Urinary bladder (tissue), 3 donors: ENCODE measurements at regions not wholly inside any gene's neighbourhood (a gene's known extent, or its start where the extent isn't known, plus 50 kb on each side); places are given as distances from the start of the nearest gene placed in this dataset.

ENCODE experiments used
- DNase-seq: peaks from one replicate; pipeline ENCODE4 v3.0.0-alpha.2; 2015; ENCODE audit errors: extremely low spot score
- H3K27ac ChIP-seq: one replicate; pipeline ENCODE4 v1.5.1; 2013; ENCODE audit warnings: low read depth, mild to moderate bottlenecking, moderate library complexity
- H3K36me3 ChIP-seq: one replicate; pipeline ENCODE4 v1.6.1; 2013; ENCODE audit warnings: mild to moderate bottlenecking, moderate library complexity; ENCODE audit not compliant: insufficient read depth
- H3K4me1 ChIP-seq: one replicate; pipeline ENCODE4 v1.6.1; 2013; ENCODE audit warnings: mild to moderate bottlenecking, moderate library complexity; ENCODE audit not compliant: insufficient read depth
- H3K4me3 ChIP-seq: one replicate; pipeline ENCODE4 v1.5.1; 2013; ENCODE audit warnings: low read depth, low read length
- WGBS: extraction: QIAGEN DNeasy Blood & Tissue Kit; methylation state at CpG from one replicate; pipeline ENCODE4 v1.1.7; 2013; 5-methylcytosine and 5-hydroxymethylcytosine counted together
- donor health status: healthy with polysubstance abuse.
- donor health status: healthy.

DNA sequence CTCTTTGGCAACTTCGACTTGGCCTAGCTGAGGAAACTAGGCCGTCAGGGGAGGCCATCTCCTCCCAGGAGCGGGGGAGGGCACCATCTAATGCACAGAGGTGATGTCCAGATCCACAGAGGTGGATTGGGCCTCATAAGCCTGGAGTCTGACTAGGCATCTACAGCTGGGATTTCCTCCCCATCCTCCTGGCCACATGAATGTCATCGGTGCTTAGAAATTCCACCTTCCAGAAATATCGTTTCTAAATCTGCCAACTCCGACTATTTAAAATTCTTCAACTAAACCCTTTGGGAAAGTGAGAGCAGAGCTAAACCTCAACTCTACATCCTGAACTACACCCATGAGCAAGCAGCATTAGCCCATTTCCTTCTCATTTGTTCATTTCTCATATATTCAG lies 118.7 kb downstream of the WNT5A start:
- DNase-seq, result no peak
- Histone ChIP-seq H3K36me3 (no peaks in the 10 kb centered on the region), H3K27ac (no peak overlapping the region), H3K4me3 (no peak overlapping the region), H3K4me1 (no peaks in the 10 kb centered on the region)
- WGBS, result 74% methylated on average over 6 of the region's 6 CpGs

DNA sequence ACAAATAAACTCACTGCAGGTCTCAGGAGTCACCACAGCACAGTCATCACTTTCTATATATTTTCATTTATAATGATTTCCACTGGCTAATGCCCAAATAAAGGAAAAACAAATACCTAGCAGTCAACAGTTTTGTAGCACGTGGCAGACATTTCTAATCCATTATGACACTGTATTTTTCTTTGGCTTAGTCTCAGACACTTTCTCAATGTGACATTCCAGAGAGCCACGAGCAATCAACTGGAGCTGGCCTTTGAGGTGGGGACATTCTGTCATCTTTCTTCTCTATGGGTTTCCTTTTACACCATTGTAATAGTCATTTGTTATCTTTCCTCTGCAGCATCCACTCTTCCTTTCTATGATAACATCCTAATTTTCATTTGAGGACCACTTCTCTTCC lies 119.7 kb downstream of the WNT5A start:
- H3K27ac ChIP-seq, result no peak overlapping the region
- 77% methylated on average over 2 of the region's 2 CpGs for WGBS
- no peak overlapping the region for H3K4me3 ChIP-seq
- no peaks in the 10 kb centered on the region for H3K36me3 ChIP-seq
- H3K4me1 ChIP-seq, result no peaks in the 10 kb centered on the region
- DNase-seq, result no peak

DNA sequence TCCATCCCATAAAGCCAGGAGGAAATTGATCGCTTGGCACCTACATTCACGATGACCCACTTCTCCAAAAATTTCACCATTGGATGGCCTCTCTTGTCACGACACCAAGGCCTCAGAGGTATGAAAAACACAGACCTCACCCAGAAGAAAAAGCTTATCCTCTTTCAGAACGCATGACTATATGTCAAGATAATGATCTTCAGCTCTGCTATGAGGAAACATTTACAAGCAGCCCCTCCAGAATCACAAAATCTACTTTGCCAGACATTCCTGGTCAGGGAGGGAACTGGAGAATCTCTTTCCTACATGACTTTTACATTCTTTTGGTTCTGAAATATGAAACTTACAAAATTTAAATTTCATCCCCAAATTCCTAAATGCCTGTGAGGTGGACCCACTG lies 122.7 kb downstream of the WNT5A start:
- Histone ChIP-seq H3K36me3 (no peaks in the 10 kb centered on the region), H3K4me3 (no peak overlapping the region), H3K4me1 (no peaks in the 10 kb centered on the region), H3K27ac (no peak overlapping the region)
- 81% methylated on average over 4 of the region's 4 CpGs for WGBS
- DNase-seq, result no peak

- Histone ChIP-seq H3K4me3 (no peak overlapping the region), H3K4me1 (no peaks in the 10 kb centered on the region), H3K27ac (no peak overlapping the region), H3K36me3 (no peaks in the 10 kb centered on the region)
- no peak for DNase-seq
- 94% methylated on average over 3 of the region's 3 CpGs for WGBS
Measured at GRCh38 chr3:55362210-55362960, 124.7 kb downstream of the WNT5A start.

- no peak for DNase-seq
- H3K27ac ChIP-seq, result no peak overlapping the region
- 89% methylated on average over 1 of the region's 1 CpG for whole genome bisulfite sequencing
- no peaks in the 10 kb centered on the region for H3K4me1 ChIP-seq
- H3K4me3 ChIP-seq, result no peak overlapping the region
- no peaks in the 10 kb centered on the region for H3K36me3 ChIP-seq
Measured at GRCh38 chr3:55357796-55358195, 129.3 kb downstream of the WNT5A start.

DNA sequence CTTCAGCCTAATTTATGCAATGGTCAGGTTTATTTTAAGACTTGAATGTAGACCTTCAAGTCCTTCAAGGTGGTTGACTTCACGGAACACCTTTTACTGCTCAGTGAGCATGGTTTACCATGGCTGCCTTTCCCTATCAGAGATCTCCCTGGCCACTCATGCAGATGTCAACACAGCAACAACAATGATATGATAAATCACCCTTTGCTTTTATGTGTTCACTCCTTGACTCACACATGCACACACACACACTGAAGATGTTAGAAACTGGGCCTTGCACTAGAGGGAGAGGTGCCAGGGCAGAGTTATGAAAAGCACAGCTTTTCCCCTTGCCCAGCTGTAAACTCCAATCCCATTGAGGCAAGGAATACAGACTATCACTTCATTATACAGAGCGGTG lies 134.4 kb downstream of the WNT5A start:
- no peak overlapping the region for H3K27ac ChIP-seq
- no peak overlapping the region for H3K4me3 ChIP-seq
- no peaks in the 10 kb centered on the region for H3K4me1 ChIP-seq
- no peaks in the 10 kb centered on the region for H3K36me3 ChIP-seq
- DNase-seq, result no peak
- WGBS, result 86% methylated on average over 2 of the region's 2 CpGs

GRCh38 chr3:55349851-55350250 lies 137.3 kb downstream of the WNT5A start:
- no peak for DNase-seq
- no peak overlapping the region for H3K4me3 ChIP-seq
- no peaks in the 10 kb centered on the region for H3K4me1 ChIP-seq
- WGBS, result 55% methylated on average over 1 of the region's 1 CpG
- H3K27ac ChIP-seq, result no peak overlapping the region
- H3K36me3 ChIP-seq, result no peaks in the 10 kb centered on the region

DNA sequence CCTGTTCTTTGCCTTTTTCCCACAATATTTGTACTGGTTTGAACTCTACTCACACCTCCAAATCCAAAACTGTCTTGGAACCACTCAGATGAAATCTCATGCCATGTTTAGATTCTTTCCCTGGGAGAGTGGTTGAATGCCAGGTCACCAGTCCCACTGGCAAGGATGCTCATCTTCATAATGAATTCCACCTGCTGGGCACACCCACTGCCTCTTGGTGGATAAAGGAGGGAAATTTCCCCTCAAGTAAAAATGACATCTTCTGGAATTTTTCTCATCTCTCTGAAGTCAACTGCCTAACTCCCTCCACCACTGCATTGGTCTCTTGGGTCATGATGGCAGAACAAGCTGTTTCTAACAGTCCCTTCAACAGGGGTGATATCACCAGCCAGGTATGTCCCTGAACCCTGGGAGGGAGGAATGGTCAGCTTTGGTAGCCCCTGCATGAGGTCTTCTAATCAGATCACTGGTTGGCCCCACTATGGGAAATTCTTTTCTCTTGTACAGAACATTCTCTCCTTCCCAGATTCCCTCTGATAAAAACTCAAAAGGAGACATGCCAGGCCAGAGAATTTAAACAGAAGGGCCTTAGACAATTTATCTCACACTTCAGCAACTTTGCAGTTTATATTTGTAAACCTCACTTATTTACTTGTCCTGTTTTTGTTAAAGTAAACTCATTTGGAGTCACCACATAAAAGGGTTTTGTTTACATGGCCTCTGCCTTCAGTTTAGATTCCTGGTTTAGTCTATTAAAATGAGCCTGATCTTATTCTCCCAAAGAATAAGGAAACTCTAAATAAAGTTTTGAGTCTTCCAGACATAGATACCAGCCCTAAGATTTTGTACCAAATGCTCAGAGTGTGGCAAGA lies 143.4 kb downstream of the WNT5A start:
- Histone ChIP-seq H3K27ac (no peak overlapping the region), H3K36me3 (no peaks in the 10 kb centered on the region), H3K4me1 (no peaks in the 10 kb centered on the region), H3K4me3 (no peak overlapping the region)
- DNase-seq, result no peak

DNA sequence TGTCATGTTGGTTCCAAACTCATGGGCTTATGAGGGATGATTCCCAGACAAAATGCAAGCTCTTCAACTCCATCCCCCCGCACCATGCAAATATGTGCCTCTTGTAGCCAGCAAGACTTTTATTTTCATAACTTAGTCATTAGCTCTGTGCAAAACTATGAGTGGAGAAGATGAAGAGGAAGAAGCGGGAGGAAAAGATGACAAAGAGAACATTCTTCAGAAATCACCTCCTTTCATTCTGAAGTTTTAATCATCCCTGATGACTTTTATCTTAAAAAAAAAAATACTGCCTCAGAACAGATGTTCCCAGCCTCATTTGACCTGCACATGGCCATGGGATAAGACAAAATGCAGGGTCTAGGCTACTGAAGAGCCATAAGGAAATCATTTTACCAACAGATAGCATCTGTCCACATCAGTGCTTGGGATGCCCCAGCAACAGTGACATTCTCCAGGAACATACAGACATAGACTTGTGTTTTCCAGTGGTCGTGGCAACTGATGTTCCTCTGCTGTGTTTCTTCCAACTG lies 145.5 kb downstream of the WNT5A start:
- 80% methylated on average over 3 of the region's 3 CpGs for WGBS

DNA sequence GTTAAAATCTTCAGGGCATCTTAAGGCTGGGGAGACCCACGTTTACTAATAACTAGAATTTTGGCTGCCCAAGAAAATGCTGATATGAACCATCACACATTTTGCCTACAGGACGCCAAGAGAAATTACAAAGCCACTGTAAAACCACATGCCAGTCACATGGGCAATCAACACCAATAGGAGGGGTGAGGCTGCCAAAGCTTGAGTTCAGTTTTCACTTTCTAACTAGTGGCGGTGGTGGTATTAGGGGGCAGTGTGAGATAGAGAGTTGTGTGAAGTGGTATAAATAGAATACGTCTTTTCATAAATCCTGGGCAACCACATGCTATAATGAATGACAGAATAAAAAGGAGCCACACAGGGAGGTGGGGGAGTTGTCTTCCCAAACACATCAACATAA lies 147.3 kb downstream of the WNT5A start:
- no peak for DNase-seq
- 90% methylated on average over 4 of the region's 4 CpGs for WGBS
- Histone ChIP-seq H3K4me3 (no peak overlapping the region), H3K4me1 (no peaks in the 10 kb centered on the region), H3K27ac (no peak overlapping the region), H3K36me3 (no peaks in the 10 kb centered on the region)

More for the DNA sequence above, 145.5 kb downstream of the WNT5A start:
- H3K4me1 ChIP-seq, result no peaks in the 10 kb centered on the region
- H3K27ac ChIP-seq, result no peak overlapping the region
- DNase-seq, result no peak
- H3K36me3 ChIP-seq, result no peaks in the 10 kb centered on the region
- no peak overlapping the region for H3K4me3 ChIP-seq

GRCh38 chr3:55339390-55339789 lies 147.7 kb downstream of the WNT5A start:
- H3K4me1 ChIP-seq, result no peaks in the 10 kb centered on the region
- 89% methylated on average over 3 of the region's 3 CpGs for WGBS
- no peak overlapping the region for H3K4me3 ChIP-seq

DNA sequence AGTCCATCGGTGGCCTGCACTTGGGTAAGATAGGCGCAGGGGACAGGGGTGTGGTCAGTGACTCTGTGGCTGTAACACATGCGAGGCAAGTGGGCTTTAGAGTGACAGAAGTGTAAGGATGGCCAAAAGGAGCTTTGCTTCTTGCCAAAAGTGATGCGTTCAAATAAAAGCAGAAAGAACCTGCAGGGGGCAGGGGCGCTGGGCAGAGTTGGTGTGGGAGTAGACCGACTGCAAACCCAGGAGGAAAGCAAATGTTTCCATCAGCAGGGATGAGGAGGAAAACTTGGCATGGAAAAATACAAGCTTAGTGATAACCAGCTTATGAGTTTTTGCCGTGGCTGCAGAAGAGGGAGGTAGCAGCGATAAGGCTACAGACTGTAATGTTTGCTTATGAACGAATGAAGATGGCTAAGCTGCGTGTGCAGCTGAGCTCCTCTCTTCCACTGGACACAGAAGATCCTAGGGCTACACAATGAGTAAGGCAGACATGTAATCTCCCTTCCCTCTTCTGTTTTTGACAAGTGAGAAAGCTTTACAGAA lies 149.4 kb downstream of the WNT5A start:
- H3K4me3 ChIP-seq, result no peak overlapping the region
- H3K36me3 ChIP-seq, result no peaks in the 10 kb centered on the region
- WGBS, result 50% methylated on average over 10 of the region's 10 CpGs
- no peak for DNase-seq
- H3K4me1 ChIP-seq, result no peaks in the 10 kb centered on the region
- H3K27ac ChIP-seq, result no peak overlapping the region

More at GRCh38 chr3:55339390-55339789, 147.7 kb downstream of the WNT5A start:
- Histone ChIP-seq H3K36me3 (no peaks in the 10 kb centered on the region), H3K27ac (no peak overlapping the region)
- DNase-seq, result no peak

DNA sequence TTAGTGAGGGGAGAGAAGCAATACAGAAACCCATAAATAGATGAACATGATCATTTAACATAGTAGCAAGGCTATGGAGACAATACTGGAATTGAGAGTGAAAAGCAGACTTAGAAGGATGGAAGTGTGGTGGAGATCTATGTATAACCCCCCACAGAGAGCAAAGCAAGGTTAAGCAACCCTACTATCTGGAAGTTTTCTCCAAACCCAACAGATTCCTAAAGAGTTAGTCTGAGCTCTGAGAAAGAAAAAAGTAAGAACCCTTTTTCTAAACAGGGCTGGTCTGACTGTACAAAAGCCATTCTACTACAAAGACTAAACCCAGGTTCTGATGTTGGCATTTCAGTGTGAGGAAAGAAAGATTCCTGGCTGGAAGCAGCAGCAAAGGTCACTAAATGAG lies 153.2 kb downstream of the WNT5A start:
- no peaks in the 10 kb centered on the region for H3K4me1 ChIP-seq
- no peak for DNase-seq
- no peak overlapping the region for H3K4me3 ChIP-seq
- no peaks in the 10 kb centered on the region for H3K36me3 ChIP-seq
- H3K27ac ChIP-seq, result no peak overlapping the region

- 89% methylated on average over 4 of the region's 4 CpGs for WGBS
- Histone ChIP-seq H3K36me3 (no peaks in the 10 kb centered on the region), H3K4me1 (no peaks in the 10 kb centered on the region), H3K27ac (no peak overlapping the region), H3K4me3 (no peak overlapping the region)
- DNase-seq, result no peak
Measured at GRCh38 chr3:55333046-55333445, 154.1 kb downstream of the WNT5A start.
